ENCODE measurements at regions not wholly inside any gene's neighbourhood (a gene's known extent, or its start where the extent isn't known, plus 50 kb on each side); places are given as distances from the start of the nearest gene placed in this dataset.

- TF ChIP-seq CTCF (IDR thresholded peaks at IDR 0.05; ENCODE audit: insufficient read depth, low read depth, low read length) (no peak), EZH2 (IDR thresholded peaks at IDR 0.05; ENCODE audit: insufficient read depth, low read length) (no peak)
These were observed 239.8 kb downstream of the CALCRL start for GRCh38 chr2:187208199-187208785.
